ENCODE measurements at regions not wholly inside any gene's neighbourhood (a gene's known extent, or its start where the extent isn't known, plus 50 kb on each side); places are given as distances from the start of the nearest gene placed in this dataset.
"Not testable (repeated sequence)": the region's sequence is repeated elsewhere in the genome, so short reads cannot be mapped to it uniquely, and the experiment has no call there.

GRCh38 chr4:137363496-137363895 is 168.8 kb downstream of the PCDH18 start:
- Histone ChIP-seq H3K36me3 (no peaks in the 10 kb centered on the region), H3K27ac (no peak overlapping the region), H3K4me3 (no peak overlapping the region), H3K4me1 (no peaks in the 10 kb centered on the region), H3K9me3 (no peaks in the 10 kb centered on the region), H3K27me3 (no peaks in the 10 kb centered on the region)
- ATAC-seq (ENCODE audit: low FRiP score in 2 of 2): no peak
- DNase-seq: no peak
- TF ChIP-seq CTCF (IDR thresholded peaks at IDR 0.05) (no peak), POLR2AphosphoS5 (IDR thresholded peaks at IDR 0.05) (no peak), POLR2A (IDR thresholded peaks at IDR 0.05) (no peak), EP300 (IDR thresholded peaks at IDR 0.05) (no peak)
- 68% methylated on average over 4 of the region's 4 CpGs for WGBS, 2 donors

GRCh38 chr4:137361756-137362470 is 170.4 kb downstream of the PCDH18 start:
- Histone ChIP-seq H3K27me3 (no peaks in the 10 kb centered on the region), H3K36me3 (no peaks in the 10 kb centered on the region), H3K4me1 (no peaks in the 10 kb centered on the region), H3K27ac (no peak overlapping the region), H3K9me3 (no peaks in the 10 kb centered on the region), H3K4me3 (no peak overlapping the region)
- no peak for TF ChIP-seq POLR2A (IDR thresholded peaks at IDR 0.05)
- ATAC-seq (ENCODE audit: low FRiP score in 2 of 2) (peak in 1 of 2 donors; percentile 34), DNase-seq (no peak)
- 67 to 81% methylated on average over 3 of the region's 3 CpGs for WGBS, 2 donors

GRCh38 chr4:137360761-137361160 is 171.5 kb downstream of the PCDH18 start:
- ATAC-seq (ENCODE audit: low FRiP score in 2 of 2): no peak
- Histone ChIP-seq H3K4me1 (no peaks in the 10 kb centered on the region), H3K27me3 (no peaks in the 10 kb centered on the region), H3K4me3 (no peak overlapping the region), H3K27ac (no peak overlapping the region), H3K36me3 (no peaks in the 10 kb centered on the region), H3K9me3 (no peaks in the 10 kb centered on the region)
- WGBS, 2 donors: 48 to 58% methylated on average over 1 of the region's 1 CpG
- no peak for DNase-seq
- TF ChIP-seq POLR2AphosphoS5 (IDR thresholded peaks at IDR 0.05) (no peak), CTCF (IDR thresholded peaks at IDR 0.05) (no peak), POLR2A (IDR thresholded peaks at IDR 0.05) (no peak), EP300 (IDR thresholded peaks at IDR 0.05) (no peak)

DNA sequence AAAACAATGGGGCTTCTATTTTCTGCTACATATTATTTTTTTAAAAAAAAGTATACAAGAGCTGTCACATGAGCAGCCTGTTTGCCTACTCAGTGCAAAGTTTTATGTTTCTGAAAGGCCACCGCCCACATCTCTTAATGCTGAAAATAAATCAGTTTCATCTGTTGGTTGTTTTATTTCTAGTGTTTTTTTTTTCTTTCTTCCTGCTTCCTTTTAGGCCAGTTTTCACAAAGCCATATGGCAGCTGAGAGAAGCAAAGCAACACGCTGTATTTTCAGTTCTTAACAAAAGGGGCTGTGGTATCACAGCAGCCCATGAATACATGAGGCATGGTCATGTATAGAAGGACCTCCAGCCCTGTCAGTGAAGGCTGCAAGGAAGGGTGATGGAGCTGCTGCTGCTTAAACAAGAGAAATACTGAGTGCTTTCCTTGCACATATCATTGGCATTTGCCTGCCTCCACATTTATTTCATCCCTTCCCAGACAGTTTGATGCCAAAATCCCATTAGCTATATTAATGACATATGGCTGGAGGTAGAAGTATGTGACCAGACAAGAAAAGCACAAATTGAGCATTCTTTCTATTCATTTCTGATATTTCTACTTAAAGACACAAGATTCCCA is 172.5 kb downstream of the PCDH18 start:
- no peaks in the 10 kb centered on the region for H3K36me3 ChIP-seq
- TF ChIP-seq EP300 (IDR thresholded peaks at IDR 0.05): no peak
- no peak for TF ChIP-seq POLR2A (IDR thresholded peaks at IDR 0.05)
- TF ChIP-seq CTCF (IDR thresholded peaks at IDR 0.05): no peak
- no peak for TF ChIP-seq POLR2AphosphoS5 (IDR thresholded peaks at IDR 0.05)
- no peak overlapping the region for H3K27ac ChIP-seq
- DNase-seq (no peak), ATAC-seq (ENCODE audit: low FRiP score in 2 of 2) (no peak)
- H3K9me3 ChIP-seq: no peaks in the 10 kb centered on the region
- H3K27me3 ChIP-seq: no peaks in the 10 kb centered on the region
- 38 to 52% methylated on average over 2 of the region's 2 CpGs for WGBS, 2 donors
- no peak overlapping the region for H3K4me3 ChIP-seq
- no peaks in the 10 kb centered on the region for H3K4me1 ChIP-seq

- H3K4me1 ChIP-seq; H3K27ac ChIP-seq; H3K9me3 ChIP-seq; H3K36me3 ChIP-seq; H3K4me3 ChIP-seq; DNase-seq; ATAC-seq (ENCODE audit: low FRiP score in 2 of 2); H3K27me3 ChIP-seq: not testable (repeated sequence)
- 78 to 92% methylated on average over 2 of the region's 2 CpGs for WGBS, 2 donors
Observed at GRCh38 chr4:137354562-137354961, 177.7 kb downstream of the PCDH18 start.

- H3K36me3 ChIP-seq: no peaks in the 10 kb centered on the region
- TF ChIP-seq POLR2A (IDR thresholded peaks at IDR 0.05): no peak
- TF ChIP-seq POLR2AphosphoS5 (IDR thresholded peaks at IDR 0.05): no peak
- no peak for TF ChIP-seq EP300 (IDR thresholded peaks at IDR 0.05)
- no peak for TF ChIP-seq CTCF (IDR thresholded peaks at IDR 0.05)
- WGBS, 2 donors: 15 to 59% methylated on average over 2 of the region's 2 CpGs
Observed at GRCh38 chr4:137347371-137347770, 184.9 kb downstream of the PCDH18 start.

More at GRCh38 chr4:137347371-137347770, 184.9 kb downstream of the PCDH18 start:
- ATAC-seq (ENCODE audit: low FRiP score in 2 of 2) (no peak), DNase-seq (no peak)
- no peaks in the 10 kb centered on the region for H3K27me3 ChIP-seq
- H3K27ac ChIP-seq: no peak overlapping the region
- H3K9me3 ChIP-seq: peaks cover 0 to 5% (median 0%) of the 10 kb centered on the region in 4 donors
- H3K4me3 ChIP-seq: no peak overlapping the region
- H3K4me1 ChIP-seq: no peaks in the 10 kb centered on the region
